Erythroblast (primary cell): ENCODE measurements at regions not wholly inside any gene's neighbourhood (a gene's known extent, or its start where the extent isn't known, plus 50 kb on each side); places are given as distances from the start of the nearest gene placed in this dataset.
A peak's percentile ranks its signal among the peaks of the same experiment; 100 is the strongest.

Source experiments
- DNase-seq, 2 experiments: peaks; one replicate each; lab custom pipeline; 2025; lab: John Stamatoyannopoulos, UW
- GATA1 ChIP-seq: IDR thresholded peaks from 2 replicates; pipeline ENCODE4 v1.6.1; 2011; ENCODE audit warnings: low read depth, mild to moderate bottlenecking, control low read depth, low read length, moderate library complexity
- POLR2A ChIP-seq: IDR thresholded peaks from 2 replicates; pipeline ENCODE4 v1.6.1; 2011; ENCODE audit warnings: mild to moderate bottlenecking, low read length

DNA sequence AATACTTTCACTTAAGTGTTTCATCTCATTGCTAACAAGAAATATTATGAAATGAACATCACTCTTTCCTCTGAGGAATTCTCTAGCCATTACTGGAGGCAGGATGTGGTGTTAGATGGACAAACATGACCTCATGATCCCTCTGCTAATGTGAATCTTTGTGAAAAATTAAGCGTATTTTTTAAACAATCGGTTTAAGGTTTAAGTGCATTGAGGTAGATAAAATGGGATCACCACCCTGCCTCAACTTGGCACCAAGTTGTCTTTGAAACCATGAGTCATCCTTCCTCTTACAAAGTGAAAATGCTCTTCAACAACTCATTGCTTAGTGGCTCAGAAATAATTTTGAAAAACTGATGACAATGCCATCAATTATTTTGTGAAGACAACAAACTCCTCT lies 76.0 kb upstream of the DCBLD2 start:
- DNase-seq, result peak in 1 of 2 experiments; percentile 11
- TF ChIP-seq GATA1 (no peak), POLR2A (no peak)

- no peak for TF ChIP-seq GATA1
- TF ChIP-seq POLR2A, result no peak
These were observed 72.9 kb upstream of the DCBLD2 start for GRCh38 chr3:98974442-98974841.

GRCh38 chr3:98972720-98973119 lies 71.2 kb upstream of the DCBLD2 start:
- TF ChIP-seq GATA1, result no peak
- TF ChIP-seq POLR2A, result no peak
- DNase-seq, result no peak

More at GRCh38 chr3:98974442-98974841, 72.9 kb upstream of the DCBLD2 start:
- no peak for DNase-seq

DNA sequence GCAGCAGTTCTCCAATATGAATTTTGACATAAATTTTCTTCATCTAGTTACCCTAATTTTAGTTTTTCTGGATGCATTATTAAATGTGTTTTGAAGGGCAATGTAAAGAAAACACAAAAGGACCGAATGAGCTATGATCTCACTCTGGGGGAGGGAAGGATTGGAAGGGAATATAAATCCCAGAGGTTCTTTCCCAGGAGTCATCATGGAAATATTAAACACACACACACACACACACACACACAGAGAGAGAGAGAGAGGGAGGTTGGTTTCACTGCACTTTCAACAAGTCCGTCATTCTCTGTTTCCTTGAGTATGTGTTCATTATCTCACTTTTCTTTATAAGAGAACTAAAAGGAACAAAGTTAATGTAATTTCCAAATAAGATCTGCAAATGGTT lies 70.7 kb upstream of the DCBLD2 start:
- no peak for DNase-seq

DNA sequence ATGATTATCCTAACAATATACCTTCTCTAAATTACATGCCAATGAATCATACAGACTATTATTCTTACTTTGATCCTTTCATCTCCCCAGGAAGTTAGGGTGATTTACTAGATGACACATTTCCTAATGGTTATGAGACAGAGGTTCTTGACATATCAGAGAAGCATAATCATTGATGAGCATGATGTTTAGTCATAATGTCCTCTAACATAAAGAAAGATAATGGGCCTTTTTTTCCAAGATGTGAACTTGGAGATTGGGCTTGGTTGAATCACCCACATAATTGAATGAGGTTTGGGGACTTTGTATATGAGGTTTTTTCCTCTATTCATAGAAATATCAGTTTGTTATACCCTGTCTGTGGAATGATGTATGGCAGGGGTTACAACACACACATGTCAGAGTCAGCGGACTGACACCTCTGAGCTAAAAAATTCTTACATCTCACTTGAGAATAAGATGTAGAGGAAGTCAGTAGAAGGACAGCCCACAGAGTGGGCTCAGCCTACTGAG lies 69.7 kb upstream of the DCBLD2 start:
- TF ChIP-seq POLR2A (no peak), GATA1 (no peak)
- no peak for DNase-seq

More for the DNA sequence above, 70.7 kb upstream of the DCBLD2 start:
- no peak for TF ChIP-seq GATA1
- no peak for TF ChIP-seq POLR2A

GRCh38 chr3:98969295-98969694 lies 67.8 kb upstream of the DCBLD2 start:
- no peak for TF ChIP-seq GATA1
- TF ChIP-seq POLR2A, result no peak
- DNase-seq, result no peak

GRCh38 chr3:98968824-98969223 lies 67.3 kb upstream of the DCBLD2 start:
- DNase-seq, result no peak
- TF ChIP-seq GATA1 (no peak), POLR2A (no peak)

GRCh38 chr3:98968347-98968746 lies 66.9 kb upstream of the DCBLD2 start:
- TF ChIP-seq POLR2A (no peak), GATA1 (no peak)
- DNase-seq, result no peak

- TF ChIP-seq POLR2A (no peak), GATA1 (no peak)
- DNase-seq, result no peak
These were observed 66.3 kb upstream of the DCBLD2 start for GRCh38 chr3:98967758-98968157.

GRCh38 chr3:98966862-98967546 lies 65.5 kb upstream of the DCBLD2 start:
- DNase-seq, result no peak
- TF ChIP-seq POLR2A, result no peak
- no peak for TF ChIP-seq GATA1

DNA sequence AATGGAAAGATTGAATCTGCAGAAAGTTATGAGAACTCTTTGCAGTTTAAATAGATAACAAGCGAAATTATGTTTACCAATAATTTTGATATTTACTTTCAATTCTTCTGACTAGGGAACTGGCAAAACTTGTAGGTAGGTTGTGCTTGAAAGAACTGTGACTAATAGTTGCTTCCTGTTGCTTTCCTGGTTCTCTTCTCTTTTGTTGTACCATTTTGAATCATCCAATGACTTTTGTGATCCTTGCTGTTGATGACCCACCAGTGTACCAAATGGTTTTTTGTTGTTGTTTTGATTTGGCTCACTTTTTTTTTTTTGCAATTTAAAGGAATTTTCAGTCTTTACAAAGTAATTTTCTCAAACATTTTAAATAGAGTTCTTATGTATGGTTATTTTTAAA lies 64.9 kb upstream of the DCBLD2 start:
- DNase-seq, result no peak
- TF ChIP-seq POLR2A (no peak), GATA1 (no peak)

GRCh38 chr3:98964784-98965183 lies 63.3 kb upstream of the DCBLD2 start:
- TF ChIP-seq GATA1 (no peak), POLR2A (no peak)
- no peak for DNase-seq

GRCh38 chr3:98963546-98963945 lies 62.1 kb upstream of the DCBLD2 start:
- DNase-seq, result no peak
- TF ChIP-seq GATA1, result no peak
- TF ChIP-seq POLR2A, result no peak

- TF ChIP-seq POLR2A (no peak), GATA1 (no peak)
- no peak for DNase-seq
These were observed 61.5 kb upstream of the DCBLD2 start for GRCh38 chr3:98962951-98963350.

GRCh38 chr3:98962189-98962930 lies 60.9 kb upstream of the DCBLD2 start:
- DNase-seq, result no peak
- TF ChIP-seq GATA1, result no peak
- TF ChIP-seq POLR2A, result no peak
